Suprapubic skin (tissue), 3 donors: ENCODE measurements at regions not wholly inside any gene's neighbourhood (a gene's known extent, or its start where the extent isn't known, plus 50 kb on each side); places are given as distances from the start of the nearest gene placed in this dataset.
"Not testable (repeated sequence)": the region's sequence is repeated elsewhere in the genome, so short reads cannot be mapped to it uniquely, and the experiment has no call there.

Experiments
- CTCF ChIP-seq, 2 donors: fragments of 200-600 bp in 1 of 2; fragments of 450-650 bp in 1 of 2; sonication (generic) in 1 of 2; IDR thresholded peaks; one replicate each; pipeline ENCODE4 v1.5.1; 2016 to 2019; ENCODE audit warnings: antibody characterized with exemption in 2 of 2, mild to moderate bottlenecking in 1 of 2, moderate library complexity in 1 of 2
- EP300 ChIP-seq: sonication (generic); formaldehyde crosslinking; IDR thresholded peaks from one replicate; pipeline ENCODE4 v1.6.1; 2017; ENCODE audit warnings: antibody characterized with exemption
- POLR2A ChIP-seq, 2 donors: fragments of 450-650 bp; IDR thresholded peaks; one replicate each; pipeline ENCODE4 v1.6.1; 2017; ENCODE audit warnings: antibody characterized with exemption in 2 of 2, mild to moderate bottlenecking in 2 of 2, moderate library complexity in 2 of 2

DNA sequence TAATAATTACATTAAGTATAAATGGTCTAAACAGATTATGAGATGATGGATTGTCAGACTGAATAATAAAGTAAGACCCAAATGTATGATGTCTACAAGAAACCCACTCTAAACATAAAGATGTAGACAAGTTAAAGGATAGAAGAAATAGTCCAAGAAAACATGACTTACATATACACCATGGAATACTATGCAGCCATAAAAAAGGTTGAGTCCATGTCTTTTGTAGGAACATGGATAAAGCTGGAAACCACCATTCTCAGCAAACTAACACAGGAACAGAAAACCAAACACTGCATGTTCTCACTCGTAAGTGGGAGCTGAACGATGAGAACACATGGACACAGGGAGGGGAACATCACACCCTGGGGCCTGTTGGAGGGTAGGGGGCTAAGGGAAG is 202.2 kb downstream of the ACTR3B start:
- not testable (repeated sequence) for TF ChIP-seq POLR2A (IDR thresholded peaks at IDR 0.05); CTCF (IDR thresholded peaks at IDR 0.05); EP300
